ENCODE measurements at regions not wholly inside any gene's neighbourhood (a gene's known extent, or its start where the extent isn't known, plus 50 kb on each side); places are given as distances from the start of the nearest gene placed in this dataset.

GRCh38 chr10:109178591-109178990 is 744.7 kb downstream of the XPNPEP1 start:
- peaks cover 11% of the 10 kb centered on the region; the same call in 1 of the 2 replicates for H3K9me2 ChIP-seq (ENCODE audit: insufficient read depth)
- H3K4me1 ChIP-seq (ENCODE audit: insufficient read depth) = no peaks in the 10 kb centered on the region
- no peak overlapping the region for H3K27ac Mint-ChIP-seq
- H3K4me1 Mint-ChIP-seq = no peaks in the 10 kb centered on the region
- peaks cover 2% of the 10 kb centered on the region for H3K27me3 Mint-ChIP-seq (ENCODE audit: insufficient read depth, low read depth, poor library complexity)
- H3K4me2 ChIP-seq = no peak overlapping the region
- no peaks in the 10 kb centered on the region for H3F3A ChIP-seq (replicated peaks; ENCODE audit: low read depth)
- no peaks in the 10 kb centered on the region for H3K36me3 ChIP-seq (ENCODE audit: insufficient read depth)
- H2AFZ ChIP-seq = no peak overlapping the region
- H3K9me3 Mint-ChIP-seq = peaks cover 7% of the 10 kb centered on the region; the same call in 2 of the 3 replicates
- H3K4me3 ChIP-seq = no peak overlapping the region
- DNase-seq (ENCODE audit: low spot score) (no peak), ATAC-seq (no peak)
- no peak overlapping the region for H3K27ac ChIP-seq (ENCODE audit: low read depth)
- H3K27me3 ChIP-seq (ENCODE audit: insufficient read depth) = no peaks in the 10 kb centered on the region
- peaks cover 3% of the 10 kb centered on the region; the same call in 2 of the 3 replicates for H3K36me3 Mint-ChIP-seq (ENCODE audit: low read depth)
- no peak overlapping the region for H3K4me3 Mint-ChIP-seq
- no peak for TF ChIP-seq POLR2AphosphoS5 (IDR thresholded peaks at IDR 0.05; ENCODE audit: low read depth)
- TF ChIP-seq ZNF462 (CRISPR knock-in tag; IDR thresholded peaks at IDR 0.05) = no peak
- TF ChIP-seq ZNF114 (CRISPR knock-in tag; IDR thresholded peaks at IDR 0.05) = no peak
- no peak for TF ChIP-seq REST (IDR thresholded peaks at IDR 0.05; ENCODE audit: unreplicated experiment)
- no peak for TF ChIP-seq CREB1 (CRISPR knock-in tag; IDR thresholded peaks at IDR 0.05; ENCODE audit: low read depth)
- TF ChIP-seq EZH2 (IDR thresholded peaks at IDR 0.05; ENCODE audit: low read depth, unreplicated experiment) = no peak
- TF ChIP-seq, protein P1, sequence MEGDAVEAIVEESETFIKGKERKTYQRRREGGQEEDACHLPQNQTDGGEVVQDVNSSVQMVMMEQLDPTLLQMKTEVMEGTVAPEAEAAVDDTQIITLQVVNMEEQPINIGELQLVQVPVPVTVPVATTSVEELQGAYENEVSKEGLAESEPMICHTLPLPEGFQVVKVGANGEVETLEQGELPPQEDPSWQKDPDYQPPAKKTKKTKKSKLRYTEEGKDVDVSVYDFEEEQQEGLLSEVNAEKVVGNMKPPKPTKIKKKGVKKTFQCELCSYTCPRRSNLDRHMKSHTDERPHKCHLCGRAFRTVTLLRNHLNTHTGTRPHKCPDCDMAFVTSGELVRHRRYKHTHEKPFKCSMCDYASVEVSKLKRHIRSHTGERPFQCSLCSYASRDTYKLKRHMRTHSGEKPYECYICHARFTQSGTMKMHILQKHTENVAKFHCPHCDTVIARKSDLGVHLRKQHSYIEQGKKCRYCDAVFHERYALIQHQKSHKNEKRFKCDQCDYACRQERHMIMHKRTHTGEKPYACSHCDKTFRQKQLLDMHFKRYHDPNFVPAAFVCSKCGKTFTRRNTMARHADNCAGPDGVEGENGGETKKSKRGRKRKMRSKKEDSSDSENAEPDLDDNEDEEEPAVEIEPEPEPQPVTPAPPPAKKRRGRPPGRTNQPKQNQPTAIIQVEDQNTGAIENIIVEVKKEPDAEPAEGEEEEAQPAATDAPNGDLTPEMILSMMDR (conservative IDR thresholded peaks at IDR 0.05; ENCODE audit: low read depth in 2 of 2) = no peak
- TF ChIP-seq NANOG (IDR thresholded peaks at IDR 0.05; ENCODE audit: borderline replicate concordance) = no peak
- TF ChIP-seq, protein P2, sequence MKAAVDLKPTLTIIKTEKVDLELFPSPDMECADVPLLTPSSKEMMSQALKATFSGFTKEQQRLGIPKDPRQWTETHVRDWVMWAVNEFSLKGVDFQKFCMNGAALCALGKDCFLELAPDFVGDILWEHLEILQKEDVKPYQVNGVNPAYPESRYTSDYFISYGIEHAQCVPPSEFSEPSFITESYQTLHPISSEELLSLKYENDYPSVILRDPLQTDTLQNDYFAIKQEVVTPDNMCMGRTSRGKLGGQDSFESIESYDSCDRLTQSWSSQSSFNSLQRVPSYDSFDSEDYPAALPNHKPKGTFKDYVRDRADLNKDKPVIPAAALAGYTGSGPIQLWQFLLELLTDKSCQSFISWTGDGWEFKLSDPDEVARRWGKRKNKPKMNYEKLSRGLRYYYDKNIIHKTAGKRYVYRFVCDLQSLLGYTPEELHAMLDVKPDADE (IDR thresholded peaks at IDR 0.05) = no peak
- H3K79me2 ChIP-seq (replicated peaks; ENCODE audit: insufficient read depth) = no peaks in the 10 kb centered on the region
- H4K20me1 ChIP-seq (replicated peaks; ENCODE audit: insufficient read depth) = no peaks in the 10 kb centered on the region

All from GM23338 (cell line).